ENCODE measurements at regions not wholly inside any gene's neighbourhood (a gene's known extent, or its start where the extent isn't known, plus 50 kb on each side); places are given as distances from the start of the nearest gene placed in this dataset.

- Histone ChIP-seq H3K4me1 (ENCODE audit: control insufficient read depth in 4 of 4, insufficient read depth in 4 of 4, low read length in 3 of 4) (no peaks in the 10 kb centered on the region), H3K4me3 (ENCODE audit: low read depth in 1 of 3, low read length in 3 of 3) (no peak overlapping the region)
- 64% methylated on average over 2 of the region's 2 CpGs for WGBS
Observed at GRCh38 chr9:101902051-101902450, 163.6 kb upstream of the GRIN3A start.

More at GRCh38 chr9:101902051-101902450, 163.6 kb upstream of the GRIN3A start:
- no peak overlapping the region for H3K9ac ChIP-seq (ENCODE audit: low read depth in 1 of 2, low read length in 2 of 2)
- TF ChIP-seq MAX (IDR thresholded peaks at IDR 0.05) (no peak), HNF4A (conservative IDR thresholded peaks at IDR 0.05) (no peak), ATF3 (IDR thresholded peaks at IDR 0.05) (no peak), CTCF (IDR thresholded peaks at IDR 0.05; ENCODE audit: low read depth, low read length, missing input control) (no peak), SP1 (IDR thresholded peaks at IDR 0.05) (no peak), JUND (IDR thresholded peaks at IDR 0.05) (no peak), FOXA2 (IDR thresholded peaks at IDR 0.05) (no peak), RXRA (IDR thresholded peaks at IDR 0.05) (no peak), YY1 (IDR thresholded peaks at IDR 0.05) (no peak), GABPA (IDR thresholded peaks at IDR 0.05 in 1 of 2, conservative IDR thresholded peaks at IDR 0.05 in 1 of 2) (no peak), EGR1 (IDR thresholded peaks at IDR 0.05; ENCODE audit: low read depth in 2 of 2) (no peak), TAF1 (conservative IDR thresholded peaks at IDR 0.05) (no peak), FOXA1 (IDR thresholded peaks at IDR 0.05) (no peak), HNF4G (IDR thresholded peaks at IDR 0.05) (no peak), NR2F2 (IDR thresholded peaks at IDR 0.05) (no peak), ZBTB33 (IDR thresholded peaks at IDR 0.05) (no peak), REST (IDR thresholded peaks at IDR 0.05) (no peak)
- H3K27me3 ChIP-seq (ENCODE audit: control insufficient read depth in 4 of 4, insufficient read depth in 4 of 4, low read length in 3 of 4), result no peaks in the 10 kb centered on the region
- H3K9me3 ChIP-seq (ENCODE audit: control insufficient read depth in 4 of 4, low read length in 3 of 4), result no peaks in the 10 kb centered on the region
- H3K36me3 ChIP-seq (ENCODE audit: control insufficient read depth in 4 of 4, insufficient read depth in 3 of 4, low read depth in 1 of 4, low read length in 3 of 4), result no peaks in the 10 kb centered on the region
- H3K27ac ChIP-seq (ENCODE audit: low read depth in 1 of 2, low read length in 2 of 2), result no peak overlapping the region
- DNase-seq (ENCODE audit: low spot score), result no peak

Data from liver (tissue), 8 donors.